ENCODE measurements at regions not wholly inside any gene's neighbourhood (a gene's known extent, or its start where the extent isn't known, plus 50 kb on each side); places are given as distances from the start of the nearest gene placed in this dataset.
"Not testable (repeated sequence)": the region's sequence is repeated elsewhere in the genome, so short reads cannot be mapped to it uniquely, and the experiment has no call there.

GRCh38 chr2:53486185-53486899, 281.3 kb upstream of the CHAC2 start:
- DNase-seq (ENCODE audit: low read depth); H3K36me3 ChIP-seq (ENCODE audit: control insufficient read depth, insufficient read depth, low read length, severe bottlenecking); H3K4me1 ChIP-seq (ENCODE audit: control insufficient read depth, insufficient read depth, low read length); H3K9ac ChIP-seq (ENCODE audit: low read length); H3K27me3 ChIP-seq (replicated peaks; ENCODE audit: control insufficient read depth, insufficient read depth, low read length); H3K9me3 ChIP-seq (ENCODE audit: control insufficient read depth, low read length); H3K4me3 ChIP-seq (ENCODE audit: low read length): not testable (repeated sequence)

- Histone ChIP-seq H3K27me3 (replicated peaks; ENCODE audit: control insufficient read depth, insufficient read depth, low read length) (no peaks in the 10 kb centered on the region), H3K4me3 (ENCODE audit: low read length) (no peak overlapping the region), H3K36me3 (ENCODE audit: control insufficient read depth, insufficient read depth, low read length, severe bottlenecking) (no peaks in the 10 kb centered on the region), H3K9ac (ENCODE audit: low read length) (no peak overlapping the region), H3K9me3 (ENCODE audit: control insufficient read depth, low read length) (no peaks in the 10 kb centered on the region), H3K4me1 (ENCODE audit: control insufficient read depth, insufficient read depth, low read length) (no peaks in the 10 kb centered on the region)
- no peak for DNase-seq (ENCODE audit: low read depth)
Observed at GRCh38 chr2:53485021-53485728, 282.4 kb upstream of the CHAC2 start.

- H3K9me3 ChIP-seq (ENCODE audit: control insufficient read depth, low read length), result no peaks in the 10 kb centered on the region
- H3K36me3 ChIP-seq (ENCODE audit: control insufficient read depth, insufficient read depth, low read length, severe bottlenecking), result no peaks in the 10 kb centered on the region
- H3K27me3 ChIP-seq (replicated peaks; ENCODE audit: control insufficient read depth, insufficient read depth, low read length), result no peaks in the 10 kb centered on the region
- H3K9ac ChIP-seq (ENCODE audit: low read length), result no peak overlapping the region
- H3K4me3 ChIP-seq (ENCODE audit: low read length), result no peak overlapping the region
- H3K4me1 ChIP-seq (ENCODE audit: control insufficient read depth, insufficient read depth, low read length), result no peaks in the 10 kb centered on the region
- DNase-seq (ENCODE audit: low read depth), result no peak
Observed at GRCh38 chr2:53484531-53484930, 283.1 kb upstream of the CHAC2 start.

- no peaks in the 10 kb centered on the region for H3K27me3 ChIP-seq (replicated peaks; ENCODE audit: control insufficient read depth, insufficient read depth, low read length)
- no peaks in the 10 kb centered on the region for H3K4me1 ChIP-seq (ENCODE audit: control insufficient read depth, insufficient read depth, low read length)
- no peaks in the 10 kb centered on the region for H3K36me3 ChIP-seq (ENCODE audit: control insufficient read depth, insufficient read depth, low read length, severe bottlenecking)
- no peak overlapping the region for H3K9ac ChIP-seq (ENCODE audit: low read length)
- H3K9me3 ChIP-seq (ENCODE audit: control insufficient read depth, low read length), result no peaks in the 10 kb centered on the region
- DNase-seq (ENCODE audit: low read depth), result no peak
- H3K4me3 ChIP-seq (ENCODE audit: low read length), result no peak overlapping the region
Observed at GRCh38 chr2:53477517-53477916, 290.1 kb upstream of the CHAC2 start.

GRCh38 chr2:53476834-53477233, 290.8 kb upstream of the CHAC2 start:
- Histone ChIP-seq H3K4me3 (ENCODE audit: low read length) (no peak overlapping the region), H3K9ac (ENCODE audit: low read length) (no peak overlapping the region), H3K4me1 (ENCODE audit: control insufficient read depth, insufficient read depth, low read length) (no peaks in the 10 kb centered on the region), H3K27me3 (replicated peaks; ENCODE audit: control insufficient read depth, insufficient read depth, low read length) (no peaks in the 10 kb centered on the region), H3K9me3 (ENCODE audit: control insufficient read depth, low read length) (no peaks in the 10 kb centered on the region), H3K36me3 (ENCODE audit: control insufficient read depth, insufficient read depth, low read length, severe bottlenecking) (no peaks in the 10 kb centered on the region)
- no peak for DNase-seq (ENCODE audit: low read depth)

GRCh38 chr2:53475766-53476165, 291.8 kb upstream of the CHAC2 start:
- no peaks in the 10 kb centered on the region for H3K4me1 ChIP-seq (ENCODE audit: control insufficient read depth, insufficient read depth, low read length)
- no peaks in the 10 kb centered on the region for H3K9me3 ChIP-seq (ENCODE audit: control insufficient read depth, low read length)

GRCh38 chr2:53475321-53475720, 292.3 kb upstream of the CHAC2 start:
- no peaks in the 10 kb centered on the region for H3K9me3 ChIP-seq (ENCODE audit: control insufficient read depth, low read length)
- peak; percentile 35 for DNase-seq (ENCODE audit: low read depth)
- no peak overlapping the region for H3K9ac ChIP-seq (ENCODE audit: low read length)
- no peak overlapping the region for H3K4me3 ChIP-seq (ENCODE audit: low read length)
- no peaks in the 10 kb centered on the region for H3K36me3 ChIP-seq (ENCODE audit: control insufficient read depth, insufficient read depth, low read length, severe bottlenecking)
- peaks cover 2% of the 10 kb centered on the region for H3K27me3 ChIP-seq (replicated peaks; ENCODE audit: control insufficient read depth, insufficient read depth, low read length)
- H3K4me1 ChIP-seq (ENCODE audit: control insufficient read depth, insufficient read depth, low read length), result no peaks in the 10 kb centered on the region

More at GRCh38 chr2:53475766-53476165, 291.8 kb upstream of the CHAC2 start:
- no peaks in the 10 kb centered on the region for H3K36me3 ChIP-seq (ENCODE audit: control insufficient read depth, insufficient read depth, low read length, severe bottlenecking)
- no peak overlapping the region for H3K4me3 ChIP-seq (ENCODE audit: low read length)
- DNase-seq (ENCODE audit: low read depth), result no peak
- no peaks in the 10 kb centered on the region for H3K27me3 ChIP-seq (replicated peaks; ENCODE audit: control insufficient read depth, insufficient read depth, low read length)
- no peak overlapping the region for H3K9ac ChIP-seq (ENCODE audit: low read length)

- H3K9me3 ChIP-seq (ENCODE audit: control insufficient read depth, low read length), result no peaks in the 10 kb centered on the region
- no peaks in the 10 kb centered on the region for H3K4me1 ChIP-seq (ENCODE audit: control insufficient read depth, insufficient read depth, low read length)
- H3K9ac ChIP-seq (ENCODE audit: low read length), result no peak overlapping the region
- no peak overlapping the region for H3K4me3 ChIP-seq (ENCODE audit: low read length)
- no peak for DNase-seq (ENCODE audit: low read depth)
- H3K36me3 ChIP-seq (ENCODE audit: control insufficient read depth, insufficient read depth, low read length, severe bottlenecking), result no peaks in the 10 kb centered on the region
- peaks cover 2% of the 10 kb centered on the region for H3K27me3 ChIP-seq (replicated peaks; ENCODE audit: control insufficient read depth, insufficient read depth, low read length)
Observed at GRCh38 chr2:53474914-53475313, 292.7 kb upstream of the CHAC2 start.

- no peak for DNase-seq (ENCODE audit: low read depth)
- Histone ChIP-seq H3K27me3 (replicated peaks; ENCODE audit: control insufficient read depth, insufficient read depth, low read length) (peaks cover 2% of the 10 kb centered on the region), H3K4me1 (ENCODE audit: control insufficient read depth, insufficient read depth, low read length) (no peaks in the 10 kb centered on the region), H3K9ac (ENCODE audit: low read length) (no peak overlapping the region), H3K36me3 (ENCODE audit: control insufficient read depth, insufficient read depth, low read length, severe bottlenecking) (no peaks in the 10 kb centered on the region), H3K9me3 (ENCODE audit: control insufficient read depth, low read length) (no peaks in the 10 kb centered on the region), H3K4me3 (ENCODE audit: low read length) (no peak overlapping the region)
Observed at GRCh38 chr2:53473775-53474311, 293.8 kb upstream of the CHAC2 start.

GRCh38 chr2:53473236-53473635, 294.4 kb upstream of the CHAC2 start:
- Histone ChIP-seq H3K36me3 (ENCODE audit: control insufficient read depth, insufficient read depth, low read length, severe bottlenecking) (no peaks in the 10 kb centered on the region), H3K4me1 (ENCODE audit: control insufficient read depth, insufficient read depth, low read length) (no peaks in the 10 kb centered on the region), H3K9me3 (ENCODE audit: control insufficient read depth, low read length) (no peaks in the 10 kb centered on the region), H3K9ac (ENCODE audit: low read length) (no peak overlapping the region), H3K27me3 (replicated peaks; ENCODE audit: control insufficient read depth, insufficient read depth, low read length) (peaks cover 2% of the 10 kb centered on the region), H3K4me3 (ENCODE audit: low read length) (no peak overlapping the region)
- DNase-seq (ENCODE audit: low read depth), result no peak

GRCh38 chr2:53467467-53468180, 300.0 kb upstream of the CHAC2 start:
- peaks cover 2% of the 10 kb centered on the region for H3K27me3 ChIP-seq (replicated peaks; ENCODE audit: control insufficient read depth, insufficient read depth, low read length)
- no peaks in the 10 kb centered on the region for H3K9me3 ChIP-seq (ENCODE audit: control insufficient read depth, low read length)
- H3K9ac ChIP-seq (ENCODE audit: low read length), result no peak overlapping the region
- H3K4me1 ChIP-seq (ENCODE audit: control insufficient read depth, insufficient read depth, low read length), result no peaks in the 10 kb centered on the region
- H3K36me3 ChIP-seq (ENCODE audit: control insufficient read depth, insufficient read depth, low read length, severe bottlenecking), result no peaks in the 10 kb centered on the region
- H3K4me3 ChIP-seq (ENCODE audit: low read length), result no peak overlapping the region
- DNase-seq (ENCODE audit: low read depth), result no peak
